Astrocyte (in vitro differentiated cells and primary cell): ENCODE measurements at regions not wholly inside any gene's neighbourhood (a gene's known extent, or its start where the extent isn't known, plus 50 kb on each side); places are given as distances from the start of the nearest gene placed in this dataset.

Source experiments
- EZH2 ChIP-seq: IDR thresholded peaks from 2 replicates; pipeline ENCODE4 v1.6.1; 2012; ENCODE audit warnings: mild to moderate bottlenecking, low read length, inconsistent platforms; ENCODE audit not compliant: insufficient read depth
- TF ChIP-seq, protein P1 (sequence below): IDR thresholded peaks from 2 replicates; pipeline ENCODE4 v1.5.1; 2011; ENCODE audit warnings: low read depth, mild to moderate bottlenecking, inconsistent platforms, low read length, moderate library complexity; ENCODE audit not compliant: insufficient read depth

DNA sequence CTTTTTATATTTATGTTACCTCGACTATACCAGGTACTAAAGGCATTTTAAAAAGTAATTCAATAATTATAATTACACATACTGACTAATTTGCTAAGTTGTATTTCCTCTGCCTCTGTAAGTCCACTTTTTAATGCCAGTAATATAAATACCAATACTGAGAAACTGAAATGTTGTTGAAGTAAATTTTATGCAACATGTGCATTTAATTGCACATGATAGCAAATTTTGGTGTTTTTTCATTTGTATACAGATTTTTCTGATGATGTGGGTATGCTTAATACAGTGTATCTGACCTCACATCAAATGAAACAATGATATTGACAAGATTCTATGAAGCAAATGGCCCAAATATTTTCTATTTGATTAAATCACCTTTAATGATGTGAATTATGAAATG lies 1531.6 kb downstream of the KCNT2 start:
- TF ChIP-seq, protein P1, sequence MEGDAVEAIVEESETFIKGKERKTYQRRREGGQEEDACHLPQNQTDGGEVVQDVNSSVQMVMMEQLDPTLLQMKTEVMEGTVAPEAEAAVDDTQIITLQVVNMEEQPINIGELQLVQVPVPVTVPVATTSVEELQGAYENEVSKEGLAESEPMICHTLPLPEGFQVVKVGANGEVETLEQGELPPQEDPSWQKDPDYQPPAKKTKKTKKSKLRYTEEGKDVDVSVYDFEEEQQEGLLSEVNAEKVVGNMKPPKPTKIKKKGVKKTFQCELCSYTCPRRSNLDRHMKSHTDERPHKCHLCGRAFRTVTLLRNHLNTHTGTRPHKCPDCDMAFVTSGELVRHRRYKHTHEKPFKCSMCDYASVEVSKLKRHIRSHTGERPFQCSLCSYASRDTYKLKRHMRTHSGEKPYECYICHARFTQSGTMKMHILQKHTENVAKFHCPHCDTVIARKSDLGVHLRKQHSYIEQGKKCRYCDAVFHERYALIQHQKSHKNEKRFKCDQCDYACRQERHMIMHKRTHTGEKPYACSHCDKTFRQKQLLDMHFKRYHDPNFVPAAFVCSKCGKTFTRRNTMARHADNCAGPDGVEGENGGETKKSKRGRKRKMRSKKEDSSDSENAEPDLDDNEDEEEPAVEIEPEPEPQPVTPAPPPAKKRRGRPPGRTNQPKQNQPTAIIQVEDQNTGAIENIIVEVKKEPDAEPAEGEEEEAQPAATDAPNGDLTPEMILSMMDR: no peak
- no peak for TF ChIP-seq EZH2
